Lower lobe of right lung (tissue), 2 donors: ENCODE measurements at regions not wholly inside any gene's neighbourhood (a gene's known extent, or its start where the extent isn't known, plus 50 kb on each side); places are given as distances from the start of the nearest gene placed in this dataset.
A peak's percentile ranks its signal among the peaks of the same experiment; 100 is the strongest.

Experiments used
- ATAC-seq, 2 donors: fragments of 200-7000 bp; cut with Tn5 transposase; one replicate each; pipeline ENCODE4 v1.9.1; 2020 to 2022; ENCODE audit warnings: mild to moderate bottlenecking in 2 of 2, moderate library complexity in 2 of 2
- DNase-seq: peaks from one replicate; pipeline ENCODE4 v3.0.0-alpha.2; 2020
- H3K27ac ChIP-seq: fragments of 200-600 bp; one replicate; pipeline ENCODE4 v1.8.0; 2022
- H3K27me3 ChIP-seq: fragments of 200-600 bp; one replicate; pipeline ENCODE4 v1.8.0; 2022; ENCODE audit warnings: low read depth
- H3K36me3 ChIP-seq: fragments of 200-600 bp; one replicate; pipeline ENCODE4 v1.8.0; 2022; ENCODE audit warnings: mild to moderate bottlenecking
- H3K4me1 ChIP-seq: fragments of 200-600 bp; one replicate; pipeline ENCODE4 v1.8.0; 2022
- H3K4me3 ChIP-seq: fragments of 200-600 bp; one replicate; pipeline ENCODE4 v1.8.0; 2022; ENCODE audit warnings: mild to moderate bottlenecking
- H3K9me3 ChIP-seq: fragments of 200-600 bp; one replicate; pipeline ENCODE4 v1.8.0; 2022
- intact Hi-C: fragments of 100-400 bp; cut with DNase I; formaldehyde crosslinking; loops from one replicate; pipeline ENCODE4 v1.11.0; 2022
- TF ChIP-seq, protein P1 (sequence below): fragments of 200-600 bp; IDR thresholded peaks from one replicate; pipeline ENCODE4 v1.8.0; 2022; ENCODE audit warnings: antibody characterized with exemption, mild to moderate bottlenecking
- donor health status: DM: no; HTN: yes; CAD: no; lungs with severe emphysema.

DNA sequence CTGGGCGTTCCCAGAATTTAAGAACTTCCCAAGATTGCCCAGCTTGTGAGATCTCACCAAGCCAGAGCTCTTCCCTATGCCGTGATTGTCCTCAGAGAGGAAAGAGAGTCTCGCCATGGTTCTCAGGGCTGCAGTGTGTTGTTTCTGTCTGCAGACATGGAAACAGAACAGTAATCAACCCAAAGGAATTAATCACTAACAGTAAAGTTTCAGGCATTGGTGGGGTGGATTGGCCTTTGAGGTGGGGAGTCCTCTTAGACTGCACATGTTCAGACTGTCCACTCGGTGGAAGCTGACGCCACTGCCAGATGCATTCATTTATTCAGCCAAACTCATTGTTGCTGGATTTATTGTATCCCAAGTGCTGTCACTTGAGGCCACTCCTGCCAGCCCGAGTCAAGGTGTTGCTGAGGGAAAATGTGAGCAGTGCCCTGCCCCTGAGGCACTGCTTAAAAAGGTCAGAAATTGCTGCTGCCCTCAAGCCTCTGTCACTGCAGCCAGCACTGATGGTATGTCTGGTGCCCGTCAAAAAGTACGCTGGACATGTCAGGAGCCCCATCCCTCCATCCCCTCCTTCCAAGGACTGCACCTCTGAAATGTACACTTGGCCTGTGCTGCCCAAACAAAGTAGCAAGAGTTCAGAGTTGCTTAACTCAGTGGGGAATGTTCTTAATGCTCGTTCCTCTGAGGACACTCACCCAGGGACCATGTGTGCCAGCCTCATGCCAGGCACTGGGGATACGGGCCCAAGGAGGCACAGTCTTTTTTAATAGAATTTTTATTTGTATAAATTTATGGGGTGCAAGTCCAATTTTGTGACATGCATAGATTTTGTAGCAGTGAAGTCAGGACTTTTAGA is 201.0 kb downstream of the GLI2 start:
- Histone ChIP-seq H3K27me3 (peaks cover 4% of the 10 kb centered on the region), H3K9me3 (no peaks in the 10 kb centered on the region), H3K36me3 (no peaks in the 10 kb centered on the region), H3K4me3 (no peak overlapping the region), H3K27ac (no peak overlapping the region), H3K4me1 (peaks cover 46% of the 10 kb centered on the region)
- no peak for DNase-seq
- TF ChIP-seq, protein P1, sequence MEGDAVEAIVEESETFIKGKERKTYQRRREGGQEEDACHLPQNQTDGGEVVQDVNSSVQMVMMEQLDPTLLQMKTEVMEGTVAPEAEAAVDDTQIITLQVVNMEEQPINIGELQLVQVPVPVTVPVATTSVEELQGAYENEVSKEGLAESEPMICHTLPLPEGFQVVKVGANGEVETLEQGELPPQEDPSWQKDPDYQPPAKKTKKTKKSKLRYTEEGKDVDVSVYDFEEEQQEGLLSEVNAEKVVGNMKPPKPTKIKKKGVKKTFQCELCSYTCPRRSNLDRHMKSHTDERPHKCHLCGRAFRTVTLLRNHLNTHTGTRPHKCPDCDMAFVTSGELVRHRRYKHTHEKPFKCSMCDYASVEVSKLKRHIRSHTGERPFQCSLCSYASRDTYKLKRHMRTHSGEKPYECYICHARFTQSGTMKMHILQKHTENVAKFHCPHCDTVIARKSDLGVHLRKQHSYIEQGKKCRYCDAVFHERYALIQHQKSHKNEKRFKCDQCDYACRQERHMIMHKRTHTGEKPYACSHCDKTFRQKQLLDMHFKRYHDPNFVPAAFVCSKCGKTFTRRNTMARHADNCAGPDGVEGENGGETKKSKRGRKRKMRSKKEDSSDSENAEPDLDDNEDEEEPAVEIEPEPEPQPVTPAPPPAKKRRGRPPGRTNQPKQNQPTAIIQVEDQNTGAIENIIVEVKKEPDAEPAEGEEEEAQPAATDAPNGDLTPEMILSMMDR: no peak
- intact Hi-C loops: no loop called here
- peak; percentile 18 to 20 for ATAC-seq

DNA sequence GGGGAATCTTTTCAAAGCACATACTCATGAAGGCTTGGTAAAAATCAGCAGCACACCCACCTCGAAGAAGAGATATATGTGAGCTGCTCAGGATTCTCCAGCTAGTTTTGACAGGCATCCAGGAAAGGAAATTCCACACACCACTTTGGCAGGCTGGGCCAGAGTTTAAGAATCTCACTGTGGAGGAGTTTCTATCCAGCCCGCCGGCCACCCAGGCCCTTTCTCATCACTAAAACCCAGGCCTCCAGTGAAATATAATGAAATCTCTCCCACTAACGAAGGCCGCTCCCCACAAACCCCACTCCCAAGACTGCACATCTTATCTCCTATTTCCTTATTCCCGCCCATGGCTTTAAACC is 202.0 kb downstream of the GLI2 start:
- intact Hi-C loops: no loop called here
- Histone ChIP-seq H3K4me1 (peaks cover 46% of the 10 kb centered on the region), H3K9me3 (no peaks in the 10 kb centered on the region), H3K27ac (no peak overlapping the region), H3K27me3 (peaks cover 4% of the 10 kb centered on the region), H3K4me3 (no peak overlapping the region), H3K36me3 (no peaks in the 10 kb centered on the region)
- DNase-seq (no peak), ATAC-seq (no peak)
- TF ChIP-seq, protein P1: no peak

DNA sequence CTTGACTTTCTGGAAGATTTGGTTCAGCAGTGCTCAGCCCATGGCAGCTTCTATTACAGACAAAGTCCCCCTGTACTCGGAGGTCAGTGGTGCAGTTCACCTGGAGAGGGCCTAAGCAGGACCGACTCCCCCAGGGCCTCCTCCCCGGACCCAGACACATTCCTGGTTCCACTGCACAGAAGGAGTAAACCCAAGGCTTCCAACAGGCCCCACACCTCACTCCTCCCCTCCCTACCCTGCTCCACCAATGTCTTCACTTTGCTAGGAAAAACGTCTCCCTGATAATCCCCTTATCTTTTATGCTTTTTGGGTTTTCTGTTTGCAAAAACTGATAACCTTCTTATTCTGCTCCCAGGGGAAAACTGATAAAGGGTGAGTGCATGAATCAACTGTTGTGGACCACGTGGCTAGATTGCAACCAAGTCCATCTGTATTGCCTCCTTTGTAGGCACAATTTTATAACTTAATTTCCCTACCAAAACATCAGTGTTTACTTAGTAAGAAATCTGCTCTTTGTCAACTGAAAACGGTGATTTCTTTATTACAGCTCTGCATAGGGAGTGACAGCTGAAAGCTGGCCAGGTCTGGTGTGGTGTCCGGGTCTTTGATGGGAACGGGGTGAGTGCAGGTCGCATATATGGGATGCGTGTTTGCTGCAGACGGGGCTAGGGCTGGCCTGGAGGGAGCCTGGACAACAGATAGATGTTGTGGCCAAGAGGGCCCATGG is 202.5 kb downstream of the GLI2 start:
- H3K27ac ChIP-seq: no peak overlapping the region
- H3K4me3 ChIP-seq: no peak overlapping the region
- H3K36me3 ChIP-seq: no peaks in the 10 kb centered on the region
- no peaks in the 10 kb centered on the region for H3K9me3 ChIP-seq
- H3K4me1 ChIP-seq: peaks cover 46% of the 10 kb centered on the region
- intact Hi-C loops: no loop called here
- H3K27me3 ChIP-seq: peaks cover 4% of the 10 kb centered on the region
- TF ChIP-seq, protein P1: no peak
- DNase-seq (no peak), ATAC-seq (no peak)

DNA sequence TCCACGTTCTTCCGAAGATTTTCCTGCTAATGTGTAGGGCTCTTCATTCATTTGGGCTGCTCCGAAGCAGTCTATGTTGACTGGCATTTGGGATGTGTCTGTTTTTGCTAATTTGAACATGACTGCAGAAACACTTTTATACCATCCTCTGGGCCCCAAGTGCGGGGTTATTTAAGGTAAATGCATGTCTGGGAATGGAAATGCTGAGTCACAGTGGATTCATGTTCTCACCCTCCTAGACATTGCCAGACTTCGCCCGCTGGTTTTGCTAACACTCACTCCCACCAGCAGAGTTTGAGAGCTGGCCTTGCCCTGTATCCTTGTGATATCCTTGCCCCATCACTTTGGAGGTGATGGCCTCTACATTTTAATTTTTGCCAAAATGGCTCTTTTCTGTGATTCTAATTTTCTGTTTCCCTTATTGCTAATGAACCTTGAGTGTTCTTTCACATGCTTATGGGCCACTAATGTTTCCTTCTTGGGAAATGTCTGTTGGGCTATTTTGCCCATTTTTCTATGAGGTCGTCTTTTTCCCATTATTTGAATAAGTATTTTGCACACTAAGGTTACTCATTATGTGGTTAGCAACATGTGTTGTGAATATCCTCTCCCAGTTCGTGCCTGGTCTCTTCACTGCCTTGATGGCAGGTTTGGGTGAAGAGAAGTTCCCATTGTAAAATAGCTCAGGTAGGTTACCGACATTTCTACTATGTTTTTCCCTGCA is 204.1 kb downstream of the GLI2 start:
- no peak for DNase-seq
- Histone ChIP-seq H3K4me3 (no peak overlapping the region), H3K27ac (no peak overlapping the region), H3K4me1 (peaks cover 38% of the 10 kb centered on the region), H3K36me3 (no peaks in the 10 kb centered on the region), H3K27me3 (peaks cover 4% of the 10 kb centered on the region), H3K9me3 (no peaks in the 10 kb centered on the region)
- intact Hi-C loops: no loop called here
- TF ChIP-seq, protein P1: no peak
- no peak for ATAC-seq

DNA sequence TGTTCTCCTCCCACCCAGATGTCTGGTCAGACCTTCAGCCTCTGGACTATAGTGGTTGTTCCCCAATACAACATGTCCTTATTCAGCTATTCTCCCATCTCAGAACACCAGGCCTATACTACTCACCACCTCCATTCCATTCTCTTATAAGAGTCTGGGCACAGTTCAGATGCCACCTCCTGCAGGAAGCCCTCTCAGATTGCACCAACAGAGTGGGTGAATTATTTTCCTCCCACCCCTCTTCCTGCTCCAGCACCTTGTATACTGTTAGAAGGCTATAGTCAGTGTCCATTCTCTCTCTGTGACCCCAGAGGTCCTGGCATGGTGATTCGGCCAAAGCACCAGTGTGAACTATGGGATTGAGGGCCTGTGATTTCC is 204.6 kb downstream of the GLI2 start:
- H3K27me3 ChIP-seq: peaks cover 4% of the 10 kb centered on the region
- no peak for DNase-seq
- TF ChIP-seq, protein P1: no peak
- H3K4me1 ChIP-seq: peaks cover 32% of the 10 kb centered on the region
- H3K27ac ChIP-seq: no peak overlapping the region
- no peak overlapping the region for H3K4me3 ChIP-seq
- no peaks in the 10 kb centered on the region for H3K36me3 ChIP-seq
- no peak for ATAC-seq
- H3K9me3 ChIP-seq: no peaks in the 10 kb centered on the region
- intact Hi-C loops: no loop called here
